SKM-1 treated with dmso at 0.1 percent for 144 hours (cell line): ENCODE measurements at regions not wholly inside any gene's neighbourhood (a gene's known extent, or its start where the extent isn't known, plus 50 kb on each side); places are given as distances from the start of the nearest gene placed in this dataset.
"Not testable (repeated sequence)": the region's sequence is repeated elsewhere in the genome, so short reads cannot be mapped to it uniquely, and the experiment has no call there.

ENCODE experiments used
- DNase-seq: peaks from one replicate; lab custom pipeline; 2025; ENCODE audit not compliant: unreplicated experiment; lab: John Stamatoyannopoulos, UW

DNA sequence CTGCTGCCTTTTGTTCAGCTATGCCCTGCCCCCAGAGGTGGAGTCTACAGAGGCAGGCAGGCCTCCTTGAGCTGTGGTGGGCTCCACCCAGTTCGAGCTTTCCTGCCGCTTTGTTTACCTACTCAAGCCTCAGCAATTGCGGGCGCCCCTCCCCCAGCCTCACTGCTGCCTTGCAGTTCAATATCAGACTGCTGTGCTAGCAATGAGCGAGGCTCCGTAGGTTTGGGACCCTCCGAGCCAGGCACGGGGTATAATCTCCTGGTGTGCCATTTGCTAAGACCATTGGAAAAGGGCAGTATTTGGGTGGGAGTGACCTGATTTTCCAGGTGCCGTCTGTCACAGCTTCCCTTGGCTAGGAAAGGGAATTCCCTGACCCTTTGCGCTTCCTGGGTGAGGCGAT, 51.9 kb downstream of the DIPK2A start:
- not testable (repeated sequence) for DNase-seq

DNA sequence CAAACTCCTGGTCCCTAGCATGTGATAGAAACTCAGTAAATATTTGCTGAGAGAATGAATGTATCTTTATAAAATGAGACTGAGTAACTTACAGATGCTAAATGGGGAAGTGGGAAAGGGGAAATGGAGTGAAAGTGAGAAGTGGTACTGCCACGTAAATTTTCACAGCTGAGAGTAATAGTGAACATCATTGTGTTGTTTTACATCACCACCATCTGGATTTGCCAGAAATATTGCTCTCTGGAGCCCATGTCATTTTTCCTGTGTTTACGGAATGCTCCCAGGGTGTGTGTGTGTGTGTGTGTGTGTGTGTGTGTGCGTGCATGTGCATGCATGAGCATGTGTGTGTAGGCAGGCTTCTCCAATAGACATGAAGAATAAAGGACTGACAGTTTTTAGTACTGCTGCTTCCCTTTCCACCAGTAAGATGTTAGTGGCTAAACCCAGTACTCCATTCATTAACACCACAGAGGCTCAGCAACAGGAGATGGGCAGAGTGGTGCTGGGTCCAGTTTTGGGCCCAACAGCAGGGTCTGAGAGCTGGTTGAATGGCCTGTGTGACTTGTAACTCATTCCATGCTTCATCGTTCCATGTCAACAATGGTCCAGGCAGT, 57.3 kb downstream of the DIPK2A start:
- DNase-seq: peak; percentile 82

GRCh38 chr3:144029769-144030168, 58.1 kb downstream of the DIPK2A start:
- DNase-seq: no peak

DNA sequence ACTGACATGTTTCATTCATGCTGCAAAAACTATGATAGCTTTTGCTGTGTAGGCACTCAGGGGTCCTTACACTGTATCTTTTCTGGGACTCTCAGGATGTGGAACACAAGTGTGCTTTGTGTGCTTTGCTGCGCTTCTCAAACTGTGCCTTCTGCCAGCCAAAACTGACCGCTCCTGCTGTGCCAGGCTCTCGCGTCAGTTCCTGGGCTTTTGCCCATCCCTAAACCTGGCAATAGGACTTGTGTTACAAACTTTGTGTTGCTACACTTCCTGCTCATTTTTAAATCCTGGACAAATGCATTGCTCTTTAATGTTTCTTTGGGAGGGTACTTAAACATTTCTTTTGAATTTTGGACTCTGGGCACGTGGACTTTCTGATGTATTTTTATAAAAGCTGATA, 60.3 kb downstream of the DIPK2A start:
- DNase-seq: no peak

GRCh38 chr3:144032531-144033239, 61.1 kb downstream of the DIPK2A start:
- no peak for DNase-seq

GRCh38 chr3:144033240-144033589, 61.6 kb downstream of the DIPK2A start:
- DNase-seq: no peak

- no peak for DNase-seq
Measured at GRCh38 chr3:144033863-144034262, 62.2 kb downstream of the DIPK2A start.

DNA sequence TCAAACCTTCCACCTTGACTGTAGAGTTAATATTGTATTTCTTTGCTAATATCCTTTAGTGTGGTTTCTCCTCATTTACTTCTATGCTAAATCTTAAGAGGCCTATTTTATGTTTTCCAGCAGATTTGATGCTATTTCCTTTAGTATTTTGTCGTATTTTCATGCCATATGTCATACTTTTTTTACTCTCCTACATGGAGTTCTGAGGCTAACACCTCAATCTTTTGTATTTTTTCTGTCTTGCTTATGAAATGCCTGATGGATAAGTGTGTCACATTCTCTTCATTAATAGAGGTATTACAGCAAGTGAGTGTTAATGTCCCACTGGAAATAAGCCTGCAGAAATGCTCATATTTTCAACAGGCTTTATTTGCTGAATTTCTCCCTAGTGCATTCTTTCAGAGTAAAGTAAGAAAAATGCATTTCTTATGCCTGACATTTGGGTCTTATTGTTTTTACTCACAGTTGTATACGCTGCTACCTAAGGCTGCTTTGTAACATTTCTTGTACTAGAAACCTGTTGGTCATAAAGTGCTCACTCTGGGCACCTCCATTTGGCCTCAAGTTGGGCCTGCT, 63.2 kb downstream of the DIPK2A start:
- no peak for DNase-seq

DNA sequence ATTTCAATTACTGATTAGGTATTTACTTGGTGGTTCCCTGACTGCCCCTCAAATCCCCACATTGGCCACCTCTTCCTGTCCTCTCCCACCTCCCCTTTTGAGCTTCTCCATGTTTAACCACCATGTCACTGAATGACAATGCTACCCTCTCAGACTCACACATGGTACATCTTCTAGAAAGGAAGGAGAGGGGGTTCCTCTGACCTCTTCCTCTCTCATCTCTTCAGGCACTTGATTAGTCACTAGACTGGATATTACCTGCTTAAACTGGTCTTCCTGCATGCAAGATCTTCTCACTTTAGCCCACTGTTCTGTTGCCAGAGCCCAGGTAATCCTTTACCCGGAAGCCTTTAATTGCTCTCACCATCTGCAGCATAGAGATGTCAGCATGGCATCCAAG, 64.9 kb downstream of the DIPK2A start:
- no peak for DNase-seq

DNA sequence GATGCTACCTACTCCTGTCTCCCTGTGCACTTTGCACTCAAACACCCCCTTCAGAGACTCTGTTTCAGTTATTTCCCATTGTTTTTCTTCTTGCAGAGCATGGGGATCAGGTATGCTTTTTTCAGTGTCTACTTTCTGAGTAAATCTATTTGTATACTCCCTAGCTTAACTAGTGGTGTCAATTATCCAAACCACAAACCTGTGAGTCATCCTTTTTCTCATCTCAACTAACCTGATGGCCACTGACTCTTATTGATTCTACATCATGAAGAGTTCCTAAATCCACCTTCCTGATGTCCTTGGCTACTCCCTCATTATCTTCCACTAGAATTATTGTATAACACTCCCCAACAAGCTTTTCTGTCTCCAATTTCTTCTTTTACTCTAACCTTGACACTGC, 68.0 kb downstream of the DIPK2A start:
- no peak for DNase-seq

GRCh38 chr3:144041960-144042556, 70.4 kb downstream of the DIPK2A start:
- DNase-seq: no peak

DNA sequence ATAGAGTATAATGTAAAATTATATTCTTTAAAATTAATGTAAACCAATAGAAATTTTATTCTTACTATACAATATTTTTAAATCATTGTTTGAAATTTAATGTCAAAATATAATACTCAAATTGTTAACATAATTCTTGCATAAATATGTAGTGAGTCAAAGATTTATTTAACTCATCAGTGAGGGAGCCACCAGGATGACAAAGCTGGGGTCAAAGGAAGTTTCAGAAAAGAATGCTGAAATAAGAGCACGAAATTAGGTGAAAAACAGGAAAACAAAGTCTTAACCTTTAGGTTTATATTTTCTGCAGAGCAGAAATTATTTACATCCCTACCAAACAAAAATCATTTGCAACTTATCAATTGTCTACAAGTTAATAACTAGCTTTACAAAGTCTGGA, 74.1 kb downstream of the DIPK2A start:
- DNase-seq: no peak

- no peak for DNase-seq
Measured at GRCh38 chr3:144049374-144049773, 77.8 kb downstream of the DIPK2A start.

DNA sequence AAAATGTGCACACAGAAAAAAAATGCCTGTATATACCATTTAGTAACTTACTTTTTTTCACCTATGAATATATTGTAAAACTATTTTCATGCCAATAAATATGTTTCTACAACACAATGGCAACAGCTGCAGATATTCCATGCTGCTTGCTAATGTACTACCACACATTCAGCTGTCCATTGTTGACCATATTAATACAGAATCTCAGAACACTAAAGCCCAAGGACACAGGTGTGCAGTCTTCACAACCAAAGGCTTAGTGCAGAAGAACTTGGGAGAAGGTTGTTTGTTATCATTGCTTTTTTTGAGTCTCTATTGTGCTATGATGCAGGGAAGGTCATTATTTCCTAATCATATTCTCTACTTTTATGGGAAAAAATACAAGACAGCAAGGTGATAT, 79.6 kb downstream of the DIPK2A start:
- no peak for DNase-seq

DNA sequence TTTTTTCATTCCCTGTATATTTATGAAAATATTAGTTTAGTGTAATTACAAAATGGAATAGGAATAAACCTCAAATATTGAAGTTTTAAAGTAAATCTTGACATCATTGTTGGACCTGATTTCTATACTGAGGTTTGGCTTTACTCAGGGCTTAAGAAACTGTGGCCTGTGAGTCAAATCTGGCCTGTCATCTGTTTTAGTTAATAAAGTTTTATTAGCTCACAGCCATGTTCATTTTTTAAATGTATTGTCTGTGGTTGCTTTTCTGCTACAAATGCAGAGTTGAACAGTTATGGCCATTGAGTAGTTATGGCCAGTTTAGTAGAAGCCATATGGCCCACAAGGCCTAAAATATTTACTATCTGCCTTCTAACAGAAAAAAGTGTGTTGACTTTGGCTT, 80.7 kb downstream of the DIPK2A start:
- DNase-seq: no peak

- DNase-seq: no peak
Measured at GRCh38 chr3:144053121-144053520, 81.5 kb downstream of the DIPK2A start.

DNA sequence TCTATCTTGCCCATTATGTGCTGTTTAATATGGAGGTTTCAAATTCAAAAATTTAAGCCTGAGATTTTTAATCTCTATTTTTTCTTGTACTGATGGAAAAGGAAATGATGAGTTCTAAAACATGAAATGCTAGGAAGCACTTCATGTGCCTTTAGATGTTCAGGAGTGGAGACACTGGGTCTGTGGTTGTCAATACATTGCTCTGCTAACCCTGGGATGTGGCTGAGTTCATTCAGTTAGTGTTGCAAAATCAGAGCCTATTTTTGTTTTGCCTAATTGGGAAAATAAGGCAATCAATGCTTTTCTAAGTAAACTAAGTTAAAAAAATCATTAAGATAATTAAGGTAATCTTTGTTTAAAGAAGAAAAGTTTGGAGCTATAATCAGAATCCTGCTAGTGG, 83.1 kb downstream of the DIPK2A start:
- DNase-seq: no peak

DNA sequence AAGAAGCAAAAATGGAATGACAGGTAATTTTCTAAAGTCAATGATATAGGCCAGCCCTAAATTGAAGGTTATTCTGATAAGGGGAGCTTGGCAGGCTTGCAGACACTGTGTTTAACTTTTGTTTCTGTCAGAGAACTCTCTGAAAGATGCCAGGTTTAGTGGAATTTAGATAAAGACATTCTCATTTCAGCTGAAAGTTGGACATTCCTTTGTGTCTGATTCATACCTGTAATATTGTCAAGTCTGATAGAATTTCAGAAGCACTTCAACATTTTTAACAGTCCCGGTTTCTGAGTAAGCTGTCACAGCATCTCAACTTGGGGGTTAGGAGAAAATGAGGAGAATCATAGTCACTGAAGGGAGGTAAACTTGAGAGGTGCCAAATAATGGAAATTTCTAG, 84.0 kb downstream of the DIPK2A start:
- no peak for DNase-seq

- DNase-seq: no peak
Measured at GRCh38 chr3:144058713-144059112, 87.1 kb downstream of the DIPK2A start.

DNA sequence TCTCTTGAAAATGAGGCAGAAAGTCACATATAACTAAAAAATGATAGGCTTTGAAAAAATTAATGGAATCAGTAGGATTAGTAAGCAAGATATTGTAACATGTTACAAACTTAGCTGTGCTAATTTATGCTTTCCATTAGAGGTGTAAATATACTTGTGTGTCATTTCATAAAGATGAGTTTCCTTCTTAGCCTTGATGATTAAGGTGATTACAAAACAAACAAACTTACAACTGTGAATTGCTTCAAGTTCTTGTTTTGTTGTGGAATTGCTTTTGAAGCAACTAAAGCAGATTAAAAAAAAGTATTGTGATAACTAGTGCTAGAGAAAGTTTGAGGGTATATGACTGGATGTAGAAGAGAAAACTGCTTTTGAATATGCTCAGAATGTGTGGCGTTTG, 87.9 kb downstream of the DIPK2A start:
- no peak for DNase-seq

GRCh38 chr3:144060881-144061280, 89.3 kb downstream of the DIPK2A start:
- no peak for DNase-seq

- DNase-seq: no peak
Measured at GRCh38 chr3:144063306-144063705, 91.7 kb downstream of the DIPK2A start.
